ENCODE measurements at regions not wholly inside any gene's neighbourhood (a gene's known extent, or its start where the extent isn't known, plus 50 kb on each side); places are given as distances from the start of the nearest gene placed in this dataset.

GRCh38 chr4:181538431-181538830 lies 704.8 kb upstream of the TENM3 start:
- no peak for DNase-seq (ENCODE audit: extremely low read depth, low read depth)
- no peak for TF ChIP-seq CTCF (IDR thresholded peaks at IDR 0.05; ENCODE audit: low read depth, low read length)

GRCh38 chr4:181541396-181541795 lies 701.8 kb upstream of the TENM3 start:
- no peak for TF ChIP-seq CTCF (IDR thresholded peaks at IDR 0.05; ENCODE audit: low read depth, low read length)
- no peak for DNase-seq (ENCODE audit: extremely low read depth, low read depth)

- TF ChIP-seq CTCF (IDR thresholded peaks at IDR 0.05; ENCODE audit: low read depth, low read length), result no peak
- DNase-seq (ENCODE audit: extremely low read depth, low read depth), result no peak
Measured at GRCh38 chr4:181548873-181549575, 694.2 kb upstream of the TENM3 start.

GRCh38 chr4:181549576-181550188 lies 693.5 kb upstream of the TENM3 start:
- DNase-seq (ENCODE audit: extremely low read depth, low read depth), result no peak
- TF ChIP-seq CTCF (IDR thresholded peaks at IDR 0.05; ENCODE audit: low read depth, low read length), result no peak

GRCh38 chr4:181550381-181550780 lies 692.8 kb upstream of the TENM3 start:
- TF ChIP-seq CTCF (IDR thresholded peaks at IDR 0.05; ENCODE audit: low read depth, low read length), result no peak
- no peak for DNase-seq (ENCODE audit: extremely low read depth, low read depth)

GRCh38 chr4:181559637-181560036 lies 683.6 kb upstream of the TENM3 start:
- DNase-seq (ENCODE audit: extremely low read depth, low read depth), result no peak
- no peak for TF ChIP-seq CTCF (IDR thresholded peaks at IDR 0.05; ENCODE audit: low read depth, low read length)

- no peak for DNase-seq (ENCODE audit: extremely low read depth, low read depth)
- TF ChIP-seq CTCF (IDR thresholded peaks at IDR 0.05; ENCODE audit: low read depth, low read length), result no peak
Measured at GRCh38 chr4:181562399-181562798, 680.8 kb upstream of the TENM3 start.
